Stimulated activated naive B cell treated with anti-CD40 and anti-IgM and Interleukin-4, amounts not matched to agents 10 μg/mL and 1 μg/mL and 100 μg/mL, for 72 hours (primary cell): ENCODE measurements at regions not wholly inside any gene's neighbourhood (a gene's known extent, or its start where the extent isn't known, plus 50 kb on each side); places are given as distances from the start of the nearest gene placed in this dataset.

Source experiments
- ATAC-seq, 2 donors: fragments of 150-1000 bp; cut with Tn5 transposase; replicated peaks; 2 replicates each; pipeline ENCODE4 v1.10.0; 2021; ENCODE audit warnings: moderate library complexity in 1 of 2
- DNase-seq: peaks from one replicate; pipeline ENCODE4 v3.0.0; 2021
- H3K27ac Mint-ChIP-seq: one replicate; pipeline ENCODE4 v1.8.0; 2022; ENCODE audit warnings: mild to moderate bottlenecking, mixed read lengths
- H3K27me3 Mint-ChIP-seq, 2 donors: one replicate each; pipeline ENCODE4 v1.8.0; 2022; ENCODE audit warnings: mixed read lengths in 2 of 2
- H3K36me3 Mint-ChIP-seq, 2 donors: one replicate each; pipeline ENCODE4 v1.8.0; 2022; ENCODE audit warnings: mixed read lengths in 2 of 2, mild to moderate bottlenecking in 1 of 2
- H3K4me1 Mint-ChIP-seq, 2 donors: one replicate each; pipeline ENCODE4 v1.8.0; 2022; ENCODE audit warnings: mixed read lengths in 2 of 2, mild to moderate bottlenecking in 1 of 2
- H3K4me3 Mint-ChIP-seq, 2 donors: one replicate each; pipeline ENCODE4 v1.8.0; 2022; ENCODE audit warnings: mild to moderate bottlenecking in 2 of 2, mixed read lengths in 2 of 2, moderate library complexity in 1 of 2
- H3K9me3 Mint-ChIP-seq, 2 donors: one replicate each; pipeline ENCODE4 v1.8.0; 2022; ENCODE audit warnings: mixed read lengths in 2 of 2, mild to moderate bottlenecking in 1 of 2

DNA sequence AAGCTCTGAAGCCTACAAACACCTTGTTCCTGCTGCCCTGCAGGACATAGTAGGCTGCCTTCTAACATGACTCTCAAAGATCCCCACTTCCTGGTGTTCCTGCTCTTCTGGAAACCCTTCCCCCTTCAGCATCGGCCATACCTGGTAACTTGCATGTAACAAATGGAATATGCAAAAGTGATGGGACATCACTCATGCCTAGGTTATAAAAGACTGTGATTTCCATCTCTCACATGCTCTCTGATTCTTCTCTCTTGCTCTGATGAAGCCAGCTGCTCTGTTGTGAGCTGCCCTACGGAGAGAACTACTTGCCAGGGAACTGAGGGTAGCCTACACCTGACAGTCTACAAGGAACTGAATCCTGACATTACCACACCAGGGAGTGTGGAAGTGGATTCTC lies 72.9 kb upstream of the IRX6 start:
- peaks cover 5 to 8% of the 10 kb centered on the region in 2 donors for H3K9me3 Mint-ChIP-seq
- H3K27me3 Mint-ChIP-seq: peaks cover 4 to 22% of the 10 kb centered on the region in 2 donors
- H3K27ac Mint-ChIP-seq: no peak overlapping the region
- DNase-seq (no peak), ATAC-seq (no peak)
- no peaks in the 10 kb centered on the region for H3K4me1 Mint-ChIP-seq
- no peak overlapping the region for H3K4me3 Mint-ChIP-seq
- no peaks in the 10 kb centered on the region for H3K36me3 Mint-ChIP-seq

GRCh38 chr16:55252577-55252976 lies 71.4 kb upstream of the IRX6 start:
- peaks cover 5 to 8% of the 10 kb centered on the region in 2 donors for H3K9me3 Mint-ChIP-seq
- peaks cover 4 to 36% of the 10 kb centered on the region in 2 donors for H3K27me3 Mint-ChIP-seq
- no peak overlapping the region for H3K27ac Mint-ChIP-seq
- no peak overlapping the region for H3K4me3 Mint-ChIP-seq
- no peaks in the 10 kb centered on the region for H3K4me1 Mint-ChIP-seq
- DNase-seq (no peak), ATAC-seq (no peak)
- H3K36me3 Mint-ChIP-seq: no peaks in the 10 kb centered on the region

DNA sequence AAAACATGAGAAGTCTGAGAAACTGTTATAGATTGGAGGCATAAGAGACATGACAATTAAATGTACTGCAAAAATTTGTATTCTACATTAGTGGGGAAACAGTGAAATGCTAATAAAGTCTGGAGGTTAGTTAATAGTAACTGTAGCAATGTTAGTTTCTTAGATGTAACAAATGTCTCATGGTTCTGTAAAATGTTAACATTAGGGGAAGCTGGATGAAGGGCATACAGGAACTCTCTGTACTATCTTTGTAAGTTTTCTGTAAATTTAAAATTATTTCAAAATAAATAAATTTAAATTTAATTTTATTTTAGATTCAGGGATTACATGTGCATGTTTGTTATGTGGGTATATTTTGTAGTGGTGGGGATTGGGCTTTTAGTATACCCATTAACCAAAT lies 70.0 kb upstream of the IRX6 start:
- H3K27me3 Mint-ChIP-seq: peaks cover 4 to 36% of the 10 kb centered on the region in 2 donors
- H3K27ac Mint-ChIP-seq: no peak overlapping the region
- H3K4me1 Mint-ChIP-seq: no peaks in the 10 kb centered on the region
- no peak for DNase-seq
- H3K36me3 Mint-ChIP-seq: no peaks in the 10 kb centered on the region
- no peak for ATAC-seq
- H3K9me3 Mint-ChIP-seq: peaks cover 5% of the 10 kb centered on the region in 2 donors
- H3K4me3 Mint-ChIP-seq: no peak overlapping the region

DNA sequence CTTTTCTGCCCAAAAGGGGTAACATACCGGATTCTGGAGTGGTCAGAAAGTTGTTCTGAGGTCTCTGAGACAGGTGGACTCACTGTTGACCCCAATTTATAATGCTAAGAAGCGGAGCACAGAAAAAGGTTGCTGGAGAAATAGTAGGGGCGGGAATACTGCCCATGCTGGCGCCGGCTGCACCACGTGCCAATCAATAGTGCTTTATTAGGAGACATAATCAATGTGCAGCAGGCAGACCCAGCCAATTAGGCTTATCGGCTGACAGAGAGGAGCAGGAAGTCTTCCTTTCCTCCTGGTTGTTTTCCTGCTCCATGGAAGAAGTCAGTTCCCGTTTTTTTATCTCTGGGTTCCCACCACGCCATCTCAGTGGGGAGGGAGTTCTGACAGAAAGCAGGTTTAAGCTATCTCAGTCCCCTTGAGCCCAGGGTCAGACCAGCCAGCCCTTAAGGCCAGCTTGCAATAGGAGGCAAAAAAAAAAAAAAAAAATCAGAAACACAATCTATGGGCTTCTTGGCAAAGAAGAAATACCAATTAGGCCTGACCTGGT lies 68.2 kb upstream of the IRX6 start:
- Mint-ChIP-seq H3K27me3 (peaks cover 0 to 25% of the 10 kb centered on the region in 2 donors), H3K9me3 (peaks cover 5% of the 10 kb centered on the region in 2 donors), H3K4me3 (no peak overlapping the region), H3K4me1 (no peaks in the 10 kb centered on the region), H3K36me3 (no peaks in the 10 kb centered on the region), H3K27ac (no peak overlapping the region)
- no peak for DNase-seq
- ATAC-seq: no peak

GRCh38 chr16:55256412-55257016 lies 67.5 kb upstream of the IRX6 start:
- Mint-ChIP-seq H3K4me1 (no peaks in the 10 kb centered on the region), H3K27ac (no peak overlapping the region), H3K36me3 (no peaks in the 10 kb centered on the region), H3K27me3 (peaks cover 0 to 19% of the 10 kb centered on the region in 2 donors), H3K9me3 (peaks cover 5% of the 10 kb centered on the region in 2 donors), H3K4me3 (no peak overlapping the region)
- ATAC-seq (no peak), DNase-seq (no peak)

GRCh38 chr16:55257966-55258613 lies 65.9 kb upstream of the IRX6 start:
- H3K4me3 Mint-ChIP-seq: no peak overlapping the region
- H3K36me3 Mint-ChIP-seq: no peaks in the 10 kb centered on the region
- ATAC-seq: peak; percentile 71 to 77
- no peak overlapping the region for H3K27ac Mint-ChIP-seq
- H3K4me1 Mint-ChIP-seq: no peaks in the 10 kb centered on the region
- DNase-seq: peak; percentile 23
- peaks cover 0 to 19% of the 10 kb centered on the region in 2 donors for H3K27me3 Mint-ChIP-seq
- H3K9me3 Mint-ChIP-seq: peaks cover 2 to 5% of the 10 kb centered on the region in 2 donors

- H3K27ac Mint-ChIP-seq: no peak overlapping the region
- no peak overlapping the region for H3K4me3 Mint-ChIP-seq
- ATAC-seq: no peak
- DNase-seq: no peak
- H3K9me3 Mint-ChIP-seq: peaks cover 0 to 2% of the 10 kb centered on the region in 2 donors
- peaks cover 0 to 18% of the 10 kb centered on the region in 2 donors for H3K27me3 Mint-ChIP-seq
- no peaks in the 10 kb centered on the region for H3K36me3 Mint-ChIP-seq
- H3K4me1 Mint-ChIP-seq: no peaks in the 10 kb centered on the region
Observed at GRCh38 chr16:55261301-55261700, 62.7 kb upstream of the IRX6 start.

GRCh38 chr16:55263271-55264250 lies 60.4 kb upstream of the IRX6 start:
- H3K9me3 Mint-ChIP-seq: peaks cover 0 to 3% of the 10 kb centered on the region in 2 donors
- H3K36me3 Mint-ChIP-seq: no peaks in the 10 kb centered on the region
- ATAC-seq: no peak
- H3K4me1 Mint-ChIP-seq: no peaks in the 10 kb centered on the region
- H3K27ac Mint-ChIP-seq: no peak overlapping the region
- peaks cover 0 to 5% of the 10 kb centered on the region in 2 donors for H3K27me3 Mint-ChIP-seq
- no peak overlapping the region for H3K4me3 Mint-ChIP-seq
- no peak for DNase-seq

DNA sequence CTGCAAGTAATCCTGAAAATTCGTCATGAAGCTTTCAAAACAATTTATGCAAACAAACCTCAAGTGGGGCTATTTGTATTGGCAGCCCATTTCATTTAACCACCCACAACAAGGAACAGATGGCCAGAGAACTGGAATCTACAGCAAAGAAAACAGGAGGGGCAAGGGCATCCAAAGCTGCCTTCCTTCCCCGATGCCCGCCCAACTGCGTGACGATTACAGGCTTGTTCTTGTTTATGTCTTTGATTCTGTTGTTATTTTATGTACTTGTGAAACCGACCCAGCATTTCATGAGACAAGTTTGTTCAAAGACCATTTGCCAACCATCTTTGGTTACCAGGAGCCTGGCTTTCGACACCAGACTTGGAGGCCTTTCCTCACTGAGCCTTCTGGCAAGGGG lies 59.1 kb upstream of the IRX6 start:
- no peaks in the 10 kb centered on the region for H3K36me3 Mint-ChIP-seq
- no peak for DNase-seq
- no peak overlapping the region for H3K4me3 Mint-ChIP-seq
- no peak overlapping the region for H3K27ac Mint-ChIP-seq
- H3K27me3 Mint-ChIP-seq: peaks cover 6 to 11% of the 10 kb centered on the region in 2 donors
- H3K9me3 Mint-ChIP-seq: peaks cover 0 to 3% of the 10 kb centered on the region in 2 donors
- no peak for ATAC-seq
- H3K4me1 Mint-ChIP-seq: no peaks in the 10 kb centered on the region

GRCh38 chr16:55265926-55266325 lies 58.1 kb upstream of the IRX6 start:
- ATAC-seq: no peak
- no peak for DNase-seq
- Mint-ChIP-seq H3K27ac (no peak overlapping the region), H3K9me3 (peaks cover 0 to 3% of the 10 kb centered on the region in 2 donors), H3K4me1 (no peaks in the 10 kb centered on the region), H3K4me3 (no peak overlapping the region), H3K36me3 (no peaks in the 10 kb centered on the region), H3K27me3 (peaks cover 6 to 11% of the 10 kb centered on the region in 2 donors)

- Mint-ChIP-seq H3K9me3 (no peaks in the 10 kb centered on the region), H3K4me3 (no peak overlapping the region), H3K36me3 (no peaks in the 10 kb centered on the region), H3K4me1 (no peaks in the 10 kb centered on the region), H3K27ac (no peak overlapping the region), H3K27me3 (peaks cover 6 to 10% of the 10 kb centered on the region in 2 donors)
- DNase-seq (no peak), ATAC-seq (no peak)
Observed at GRCh38 chr16:55271945-55272513, 52.0 kb upstream of the IRX6 start.

GRCh38 chr16:55272744-55273143 lies 51.3 kb upstream of the IRX6 start:
- ATAC-seq (no peak), DNase-seq (no peak)
- H3K4me1 Mint-ChIP-seq: no peaks in the 10 kb centered on the region
- peaks cover 6 to 10% of the 10 kb centered on the region in 2 donors for H3K27me3 Mint-ChIP-seq
- no peaks in the 10 kb centered on the region for H3K9me3 Mint-ChIP-seq
- H3K4me3 Mint-ChIP-seq: no peak overlapping the region
- H3K36me3 Mint-ChIP-seq: no peaks in the 10 kb centered on the region
- no peak overlapping the region for H3K27ac Mint-ChIP-seq

DNA sequence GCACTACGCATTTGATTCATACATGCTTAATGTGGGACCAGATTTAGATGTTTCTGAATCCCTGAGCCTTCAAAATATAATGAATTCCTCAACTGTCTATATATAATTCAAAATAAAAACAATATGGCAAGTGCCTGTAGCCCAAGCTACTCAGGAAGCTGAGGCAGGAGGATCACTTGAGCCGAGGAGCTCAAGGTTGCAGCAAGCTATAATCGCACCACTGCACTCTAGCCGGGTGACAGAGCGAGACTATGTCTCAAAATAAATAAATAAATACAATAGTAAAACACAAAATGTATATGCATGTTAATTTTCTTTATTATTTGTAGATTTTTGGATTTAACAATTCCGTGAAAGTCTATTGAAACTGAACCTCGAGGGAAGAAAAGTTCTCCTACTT lies 50.6 kb upstream of the IRX6 start:
- Mint-ChIP-seq H3K27ac (no peak overlapping the region), H3K36me3 (no peaks in the 10 kb centered on the region), H3K4me3 (no peak overlapping the region), H3K4me1 (no peaks in the 10 kb centered on the region), H3K27me3 (peaks cover 6 to 10% of the 10 kb centered on the region in 2 donors), H3K9me3 (no peaks in the 10 kb centered on the region)
- ATAC-seq (no peak), DNase-seq (no peak)

DNA sequence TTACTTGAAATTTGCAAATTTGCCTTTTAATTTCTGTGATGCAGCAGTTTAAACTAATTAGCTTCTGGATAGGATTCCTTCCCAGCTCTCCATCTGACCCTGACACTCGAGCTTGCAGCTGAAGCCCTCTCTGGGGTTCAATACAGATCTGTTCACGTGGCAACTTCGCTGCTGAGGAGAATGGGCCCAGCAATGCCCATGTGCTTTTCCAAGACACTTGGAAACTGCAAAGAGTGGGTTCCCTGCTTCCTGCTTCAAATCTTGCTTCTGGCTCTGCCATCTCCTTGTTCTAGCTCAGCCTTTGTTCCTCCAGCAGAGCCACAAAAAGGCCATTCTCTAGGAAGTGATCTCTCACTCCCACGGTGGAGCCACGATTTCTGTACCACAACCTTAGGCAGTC lies 50.0 kb upstream of the IRX6 start:
- ATAC-seq: no peak
- no peak overlapping the region for H3K4me3 Mint-ChIP-seq
- H3K9me3 Mint-ChIP-seq: no peaks in the 10 kb centered on the region
- H3K36me3 Mint-ChIP-seq: no peaks in the 10 kb centered on the region
- H3K4me1 Mint-ChIP-seq: no peaks in the 10 kb centered on the region
- no peak for DNase-seq
- H3K27me3 Mint-ChIP-seq: peaks cover 6 to 9% of the 10 kb centered on the region in 2 donors
- no peak overlapping the region for H3K27ac Mint-ChIP-seq
